Chondrocyte (in vitro differentiated cells): ENCODE measurements at regions not wholly inside any gene's neighbourhood (a gene's known extent, or its start where the extent isn't known, plus 50 kb on each side); places are given as distances from the start of the nearest gene placed in this dataset.

Experiments
- DNase-seq: peaks from one replicate; pipeline ENCODE4 v3.0.0; 2021; ENCODE audit warnings: mixed read lengths, low spot score
- H3K27ac Mint-ChIP-seq: one replicate; pipeline ENCODE4 v1.8.0; 2021; ENCODE audit warnings: mild to moderate bottlenecking, moderate library complexity, mixed read lengths; ENCODE audit not compliant: unreplicated experiment
- H3K27me3 Mint-ChIP-seq: 2 replicates; pipeline ENCODE4 v1.8.0; 2021; ENCODE audit warnings: low read depth, mixed read lengths
- H3K36me3 Mint-ChIP-seq: 2 replicates; pipeline ENCODE4 v1.8.0; 2021; ENCODE audit warnings: low read depth, mixed read lengths
- H3K4me1 Mint-ChIP-seq: 2 replicates; pipeline ENCODE4 v1.8.0; 2021; ENCODE audit warnings: low read depth, mild to moderate bottlenecking, mixed read lengths
- H3K4me3 Mint-ChIP-seq: one replicate; pipeline ENCODE4 v1.8.0; 2021; ENCODE audit warnings: mild to moderate bottlenecking, moderate library complexity, mixed read lengths; ENCODE audit not compliant: unreplicated experiment
- H3K9me3 Mint-ChIP-seq: 2 replicates; pipeline ENCODE4 v1.8.0; 2021; ENCODE audit warnings: low read depth, mixed read lengths
- TF ChIP-seq, protein P1 (sequence below): fragments of 200-600 bp; sonication (generic); IDR thresholded peaks from 2 replicates; pipeline ENCODE4 v1.5.0; 2021; ENCODE audit warnings: antibody characterized with exemption, mild to moderate bottlenecking, moderate library complexity

- H3K36me3 Mint-ChIP-seq = no peaks in the 10 kb centered on the region
- H3K27ac Mint-ChIP-seq = no peak overlapping the region
- no peak overlapping the region for H3K4me3 Mint-ChIP-seq
- DNase-seq = no peak
- TF ChIP-seq, protein P1, sequence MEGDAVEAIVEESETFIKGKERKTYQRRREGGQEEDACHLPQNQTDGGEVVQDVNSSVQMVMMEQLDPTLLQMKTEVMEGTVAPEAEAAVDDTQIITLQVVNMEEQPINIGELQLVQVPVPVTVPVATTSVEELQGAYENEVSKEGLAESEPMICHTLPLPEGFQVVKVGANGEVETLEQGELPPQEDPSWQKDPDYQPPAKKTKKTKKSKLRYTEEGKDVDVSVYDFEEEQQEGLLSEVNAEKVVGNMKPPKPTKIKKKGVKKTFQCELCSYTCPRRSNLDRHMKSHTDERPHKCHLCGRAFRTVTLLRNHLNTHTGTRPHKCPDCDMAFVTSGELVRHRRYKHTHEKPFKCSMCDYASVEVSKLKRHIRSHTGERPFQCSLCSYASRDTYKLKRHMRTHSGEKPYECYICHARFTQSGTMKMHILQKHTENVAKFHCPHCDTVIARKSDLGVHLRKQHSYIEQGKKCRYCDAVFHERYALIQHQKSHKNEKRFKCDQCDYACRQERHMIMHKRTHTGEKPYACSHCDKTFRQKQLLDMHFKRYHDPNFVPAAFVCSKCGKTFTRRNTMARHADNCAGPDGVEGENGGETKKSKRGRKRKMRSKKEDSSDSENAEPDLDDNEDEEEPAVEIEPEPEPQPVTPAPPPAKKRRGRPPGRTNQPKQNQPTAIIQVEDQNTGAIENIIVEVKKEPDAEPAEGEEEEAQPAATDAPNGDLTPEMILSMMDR = no peak
- H3K9me3 Mint-ChIP-seq = no peaks in the 10 kb centered on the region
- no peaks in the 10 kb centered on the region for H3K27me3 Mint-ChIP-seq
- H3K4me1 Mint-ChIP-seq = peaks cover 19% of the 10 kb centered on the region
Measured at GRCh38 chr14:85453401-85454225, 76.3 kb upstream of the FLRT2 start.

DNA sequence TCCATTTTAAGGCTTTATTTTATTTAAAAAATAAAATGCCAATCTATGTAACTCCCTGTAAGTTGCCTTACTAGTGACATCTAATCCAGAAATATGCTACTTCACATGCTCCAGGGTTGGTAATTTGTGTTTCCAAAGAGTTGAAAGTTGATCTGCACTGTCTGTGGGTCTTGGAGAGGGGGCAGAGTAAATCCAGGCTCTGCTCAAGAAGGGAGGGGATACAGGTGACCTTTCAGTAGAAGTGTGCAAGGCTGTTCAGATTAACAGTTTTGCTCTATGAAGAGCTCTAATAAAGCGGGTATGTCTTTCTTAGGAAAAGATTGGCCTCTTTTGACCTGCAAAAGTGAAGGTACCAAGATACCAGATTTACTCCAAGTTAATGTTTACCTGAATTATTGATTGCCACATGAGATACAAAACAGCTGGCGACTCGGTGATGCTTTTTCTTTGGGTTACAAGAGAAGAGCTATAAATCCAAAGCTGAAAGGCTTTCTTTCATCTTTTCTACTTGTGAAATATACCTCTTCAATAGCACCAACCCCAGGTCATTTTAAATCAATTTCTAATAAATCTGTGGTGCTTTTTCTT lies 75.6 kb upstream of the FLRT2 start:
- Mint-ChIP-seq H3K4me3 (no peak overlapping the region), H3K27me3 (no peaks in the 10 kb centered on the region), H3K4me1 (peaks cover 20% of the 10 kb centered on the region), H3K9me3 (no peaks in the 10 kb centered on the region), H3K36me3 (no peaks in the 10 kb centered on the region), H3K27ac (no peak overlapping the region)
- no peak for DNase-seq
- TF ChIP-seq, protein P1 = no peak

GRCh38 chr14:85459361-85460000 lies 70.5 kb upstream of the FLRT2 start:
- Mint-ChIP-seq H3K9me3 (no peaks in the 10 kb centered on the region), H3K4me3 (no peak overlapping the region), H3K4me1 (peaks cover 7% of the 10 kb centered on the region), H3K36me3 (no peaks in the 10 kb centered on the region), H3K27ac (no peak overlapping the region), H3K27me3 (no peaks in the 10 kb centered on the region)
- DNase-seq = no peak
- TF ChIP-seq, protein P1 = no peak

- Mint-ChIP-seq H3K4me1 (peaks cover 8% of the 10 kb centered on the region), H3K27ac (no peak overlapping the region), H3K4me3 (no peak overlapping the region), H3K9me3 (peaks cover 8% of the 10 kb centered on the region), H3K36me3 (no peaks in the 10 kb centered on the region), H3K27me3 (no peaks in the 10 kb centered on the region)
- TF ChIP-seq, protein P1 = no peak
- DNase-seq = no peak
Measured at GRCh38 chr14:85461432-85462133, 68.4 kb upstream of the FLRT2 start.

DNA sequence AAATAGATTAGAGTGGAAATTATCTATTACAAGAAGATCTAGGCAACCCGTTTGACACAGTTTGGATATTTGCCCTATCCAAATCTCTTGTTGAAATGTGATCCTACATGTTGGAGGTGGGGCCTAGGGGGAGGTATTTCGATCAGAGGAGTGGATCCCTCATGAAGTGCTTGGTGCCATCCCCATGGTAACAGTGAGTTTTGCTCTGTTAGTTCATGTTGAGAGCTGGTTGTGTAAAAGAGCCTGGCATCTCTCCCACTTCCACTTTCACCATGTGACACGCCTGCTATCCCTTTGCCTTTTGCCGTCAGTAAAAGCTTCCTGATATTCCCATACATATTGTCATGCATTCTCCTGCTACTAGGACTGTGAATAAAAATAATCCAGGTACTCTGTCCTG lies 66.4 kb upstream of the FLRT2 start:
- Mint-ChIP-seq H3K4me1 (peaks cover 11% of the 10 kb centered on the region), H3K4me3 (no peak overlapping the region)

More for the DNA sequence above, 66.4 kb upstream of the FLRT2 start:
- no peak overlapping the region for H3K27ac Mint-ChIP-seq
- peaks cover 11% of the 10 kb centered on the region for H3K9me3 Mint-ChIP-seq
- H3K36me3 Mint-ChIP-seq = no peaks in the 10 kb centered on the region
- DNase-seq = no peak
- no peaks in the 10 kb centered on the region for H3K27me3 Mint-ChIP-seq
- TF ChIP-seq, protein P1 = no peak
